HCT116 (cell line): ENCODE measurements at regions not wholly inside any gene's neighbourhood (a gene's known extent, or its start where the extent isn't known, plus 50 kb on each side); places are given as distances from the start of the nearest gene placed in this dataset.

Experiments
- EGR1 ChIP-seq: IDR thresholded peaks from 2 replicates; pipeline ENCODE4 v1.6.1; 2012; ENCODE audit warnings: low read depth
- EZH2 ChIP-seq: fragments of 200-600 bp; sonication (generic); IDR thresholded peaks from 2 replicates; pipeline ENCODE4 v1.6.1; 2017; ENCODE audit warnings: antibody characterized with exemption, mixed run types
- POLR2AphosphoS5 ChIP-seq: IDR thresholded peaks from 2 replicates; pipeline ENCODE4 v1.6.1; 2011; ENCODE audit warnings: mild to moderate bottlenecking, low read depth, low read length, moderate library complexity
- TF ChIP-seq, protein P1 (sequence below), 3 experiments: fragments of 200-600 bp in 1 of 3; sonication (generic) in 1 of 3; IDR thresholded peaks in 2 of 3; conservative IDR thresholded peaks in 1 of 3; 2 replicates each; pipeline ENCODE4 v1.5.1; 2012 to 2017; ENCODE audit warnings: low read depth in 2 of 3, low read length in 2 of 3, antibody characterized with exemption in 1 of 3, borderline replicate concordance in 1 of 3, control low read depth in 1 of 3, mild to moderate bottlenecking in 1 of 3, mixed read lengths in 1 of 3, mixed run types in 1 of 3, moderate library complexity in 1 of 3; ENCODE audit not compliant: insufficient read depth in 1 of 3

DNA sequence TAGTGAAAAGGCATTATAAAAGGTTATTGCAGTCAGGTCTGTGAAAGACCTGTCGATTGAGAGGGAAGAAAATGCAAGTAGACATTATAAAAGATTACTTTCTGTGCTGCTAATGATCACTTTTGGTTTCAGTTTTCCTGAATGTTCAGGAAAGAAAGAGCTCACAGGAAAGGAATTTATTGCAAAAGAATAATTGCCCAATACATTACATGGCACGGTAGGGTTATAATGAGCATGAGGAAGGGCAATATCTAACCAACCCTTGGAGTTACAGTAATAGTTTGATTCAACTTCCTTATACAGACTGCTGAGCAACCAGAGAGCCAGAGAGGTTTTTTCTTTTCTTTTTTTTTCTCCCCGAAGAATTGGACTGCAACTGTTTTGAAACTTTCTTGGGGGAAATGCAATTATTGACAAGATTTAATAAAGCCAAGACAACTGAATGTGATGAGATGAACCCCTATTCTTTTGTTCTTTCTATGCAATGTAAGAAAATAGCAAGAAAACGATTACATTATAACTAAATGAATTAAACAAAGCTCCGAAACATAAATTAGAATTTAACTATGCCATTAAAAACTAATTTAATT lies 247.0 kb downstream of the C4orf33 start:
- TF ChIP-seq EGR1, result no peak
- TF ChIP-seq POLR2AphosphoS5, result no peak
- TF ChIP-seq EZH2, result no peak
- TF ChIP-seq, protein P1, sequence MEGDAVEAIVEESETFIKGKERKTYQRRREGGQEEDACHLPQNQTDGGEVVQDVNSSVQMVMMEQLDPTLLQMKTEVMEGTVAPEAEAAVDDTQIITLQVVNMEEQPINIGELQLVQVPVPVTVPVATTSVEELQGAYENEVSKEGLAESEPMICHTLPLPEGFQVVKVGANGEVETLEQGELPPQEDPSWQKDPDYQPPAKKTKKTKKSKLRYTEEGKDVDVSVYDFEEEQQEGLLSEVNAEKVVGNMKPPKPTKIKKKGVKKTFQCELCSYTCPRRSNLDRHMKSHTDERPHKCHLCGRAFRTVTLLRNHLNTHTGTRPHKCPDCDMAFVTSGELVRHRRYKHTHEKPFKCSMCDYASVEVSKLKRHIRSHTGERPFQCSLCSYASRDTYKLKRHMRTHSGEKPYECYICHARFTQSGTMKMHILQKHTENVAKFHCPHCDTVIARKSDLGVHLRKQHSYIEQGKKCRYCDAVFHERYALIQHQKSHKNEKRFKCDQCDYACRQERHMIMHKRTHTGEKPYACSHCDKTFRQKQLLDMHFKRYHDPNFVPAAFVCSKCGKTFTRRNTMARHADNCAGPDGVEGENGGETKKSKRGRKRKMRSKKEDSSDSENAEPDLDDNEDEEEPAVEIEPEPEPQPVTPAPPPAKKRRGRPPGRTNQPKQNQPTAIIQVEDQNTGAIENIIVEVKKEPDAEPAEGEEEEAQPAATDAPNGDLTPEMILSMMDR (IDR thresholded peaks at IDR 0.05 in 2 of 3, conservative IDR thresholded peaks at IDR 0.05 in 1 of 3; ENCODE audit: borderline replicate concordance in 1 of 3, insufficient read depth in 1 of 3, low read depth in 2 of 3, low read length in 2 of 3), result no peak
